Thoracic aorta (tissue), 2 donors: ENCODE measurements at regions not wholly inside any gene's neighbourhood (a gene's known extent, or its start where the extent isn't known, plus 50 kb on each side); places are given as distances from the start of the nearest gene placed in this dataset.

ENCODE experiments used
- ATAC-seq: fragments of 150-250 bp; one replicate; pipeline ENCODE4 v1.8.0; 2017; ENCODE audit warnings: low read depth; ENCODE audit not compliant: insufficient number of reproducible peaks, low FRiP score
- DNase-seq: peaks from one replicate; pipeline ENCODE4 v3.0.0-alpha.2; 2020; ENCODE audit warnings: low spot score
- H3K27ac ChIP-seq, 2 donors: fragments of 200-600 bp; sonication (generic); 1 replicate in 1 of 2; 2 replicates in 1 of 2; pipeline ENCODE4 v1.5.1; 2016; ENCODE audit warnings: mild to moderate bottlenecking in 2 of 2, moderate library complexity in 2 of 2
- H3K27me3 ChIP-seq: fragments of 200-600 bp; sonication (generic); replicated peaks from 2 replicates; pipeline ENCODE4 v1.6.0; 2016; ENCODE audit warnings: mild to moderate bottlenecking; ENCODE audit not compliant: insufficient read depth
- H3K36me3 ChIP-seq: fragments of 200-600 bp; sonication (generic); one replicate; pipeline ENCODE4 v1.5.1; 2016
- H3K4me1 ChIP-seq, 2 donors: fragments of 200-600 bp; sonication (generic); 1 replicate in 1 of 2; 2 replicates in 1 of 2; pipeline versions ENCODE4 v1.5.1 to v1.6.0; 2016; ENCODE audit warnings: low read depth in 2 of 2, mild to moderate bottlenecking in 1 of 2; ENCODE audit not compliant: control insufficient read depth in 1 of 2
- H3K4me3 ChIP-seq: fragments of 200-600 bp; sonication (generic); 2 replicates; pipeline ENCODE4 v1.5.1; 2016; ENCODE audit warnings: mild to moderate bottlenecking
- H3K9me3 ChIP-seq: fragments of 200-600 bp; sonication (generic); 2 replicates; pipeline ENCODE4 v1.5.1; 2016
- CTCF ChIP-seq: fragments of 200-600 bp; sonication (generic); IDR thresholded peaks from one replicate; pipeline ENCODE4 v1.5.1; 2019; ENCODE audit warnings: antibody characterized with exemption

- no peaks in the 10 kb centered on the region for H3K4me1 ChIP-seq
- no peak overlapping the region for H3K4me3 ChIP-seq
- no peaks in the 10 kb centered on the region for H3K27me3 ChIP-seq
- no peak for TF ChIP-seq CTCF
- H3K27ac ChIP-seq, result no peak overlapping the region
- DNase-seq (no peak), ATAC-seq (no peak)
- H3K36me3 ChIP-seq, result no peaks in the 10 kb centered on the region
- no peaks in the 10 kb centered on the region for H3K9me3 ChIP-seq
Observed at GRCh38 chr9:12497790-12498189, 195.4 kb upstream of the TYRP1 start.

GRCh38 chr9:12502520-12502919, 190.7 kb upstream of the TYRP1 start:
- DNase-seq (no peak), ATAC-seq (no peak)
- TF ChIP-seq CTCF, result no peak
- H3K27ac ChIP-seq, result no peak overlapping the region
- H3K4me3 ChIP-seq, result no peak overlapping the region
- H3K4me1 ChIP-seq, result no peaks in the 10 kb centered on the region
- peaks cover 3% of the 10 kb centered on the region for H3K9me3 ChIP-seq
- no peaks in the 10 kb centered on the region for H3K36me3 ChIP-seq
- H3K27me3 ChIP-seq, result no peaks in the 10 kb centered on the region

GRCh38 chr9:12503606-12504122, 189.5 kb upstream of the TYRP1 start:
- TF ChIP-seq CTCF, result no peak
- H3K36me3 ChIP-seq, result no peaks in the 10 kb centered on the region
- H3K9me3 ChIP-seq, result peaks cover 3% of the 10 kb centered on the region
- no peaks in the 10 kb centered on the region for H3K4me1 ChIP-seq
- no peak overlapping the region for H3K27ac ChIP-seq
- DNase-seq, result no peak
- no peak overlapping the region for H3K4me3 ChIP-seq
- no peak for ATAC-seq
- no peaks in the 10 kb centered on the region for H3K27me3 ChIP-seq

GRCh38 chr9:12510551-12510950, 182.6 kb upstream of the TYRP1 start:
- H3K27me3 ChIP-seq, result no peaks in the 10 kb centered on the region
- no peak overlapping the region for H3K4me3 ChIP-seq
- H3K27ac ChIP-seq, result no peak overlapping the region
- H3K36me3 ChIP-seq, result no peaks in the 10 kb centered on the region
- no peak for ATAC-seq
- no peak for TF ChIP-seq CTCF
- H3K9me3 ChIP-seq, result no peaks in the 10 kb centered on the region
- H3K4me1 ChIP-seq, result no peaks in the 10 kb centered on the region
- DNase-seq, result no peak

- no peak overlapping the region for H3K4me3 ChIP-seq
- H3K27me3 ChIP-seq, result no peaks in the 10 kb centered on the region
- H3K36me3 ChIP-seq, result no peaks in the 10 kb centered on the region
- no peak overlapping the region for H3K27ac ChIP-seq
- DNase-seq (no peak), ATAC-seq (no peak)
- no peaks in the 10 kb centered on the region for H3K9me3 ChIP-seq
- TF ChIP-seq CTCF, result no peak
- H3K4me1 ChIP-seq, result no peaks in the 10 kb centered on the region
Observed at GRCh38 chr9:12511726-12512125, 181.5 kb upstream of the TYRP1 start.
